HCT116 (cell line): ENCODE measurements at regions not wholly inside any gene's neighbourhood (a gene's known extent, or its start where the extent isn't known, plus 50 kb on each side); places are given as distances from the start of the nearest gene placed in this dataset.

Experiments
- ATAC-seq: fragments of 200-7000 bp; cut with Tn5 transposase; 2 replicates; pipeline ENCODE4 v1.9.1; 2020; ENCODE audit warnings: mild to moderate bottlenecking, moderate library complexity
- BruUV-seq: library from RNA; stranded (reverse); fragments of 400-500 nt; replicated peaks from 2 replicates; lab custom pipeline; 2021; lab: Mats Ljungman, UMichigan
- CTCF ChIA-PET: fragments of 300-600 bp; sonication (Branson Sonifier 250); formaldehyde crosslinking; loops from one replicate; lab custom pipeline; 2021; ENCODE audit warnings: antibody characterized with exemption; lab: Charles Lee
- POLR2A ChIA-PET: fragments of 300-600, 350-600 bp; sonication (Branson Sonifier 250); formaldehyde crosslinking; loops from one replicate; lab custom pipeline; 2021; ENCODE audit warnings: antibody characterized with exemption; lab: Charles Lee
- RAD21 ChIA-PET, 2 experiments: fragments of 300-600 bp; sonication (Branson Sonifier 250); formaldehyde crosslinking; loops; one replicate each; lab custom pipeline; 2023; ENCODE audit warnings: low total read pairs in 2 of 2; ENCODE audit not compliant: uncharacterized antibody in 2 of 2, unreplicated experiment in 2 of 2, low non-redundant PET in 1 of 2; lab: Charles Lee
- DNase-seq: peaks from one replicate; pipeline ENCODE4 v3.0.0-alpha.2; 2010; ENCODE audit warnings: low read depth, low spot score
- H2AFZ ChIP-seq: fragments of 200-600 bp; shearing (Covaris generic), sonication (generic); 2 replicates; pipeline ENCODE4 v1.6.1; 2017; ENCODE audit warnings: low read depth, mixed run types, mixed read lengths, antibody characterized with exemption, low read length; ENCODE audit not compliant: poor library complexity, severe bottlenecking
- H3K27ac ChIP-seq: 2 replicates; pipeline ENCODE4 v1.5.1; 2012; ENCODE audit warnings: low read depth, low read length
- H3K27me3 ChIP-seq: fragments of 200-600 bp; sonication (generic); 2 replicates; pipeline ENCODE4 v1.6.1; 2016; ENCODE audit warnings: mixed run types, low read length, mixed read lengths; ENCODE audit not compliant: insufficient read depth
- H3K36me3 ChIP-seq, 2 experiments: fragments of 200-500 bp in 1 of 2; fragments of 200-600 bp in 1 of 2; sonication (Bioruptor generic) in 1 of 2; sonication (generic) in 1 of 2; 2 replicates each; pipeline versions ENCODE4 v1.5.1 to v1.6.1; 2014 to 2016; ENCODE audit warnings: low read length in 2 of 2, inconsistent platforms in 1 of 2, mixed read lengths in 1 of 2, mixed run types in 1 of 2; ENCODE audit not compliant: insufficient read depth in 2 of 2, control insufficient read depth in 1 of 2
- H3K4me1 ChIP-seq, 2 experiments: fragments of 200-600 bp in 1 of 2; sonication (generic) in 1 of 2; 2 replicates each; pipeline versions ENCODE4 v1.5.1 to v1.6.1; 2012 to 2017; ENCODE audit warnings: low read length in 2 of 2, inconsistent platforms in 1 of 2, mild to moderate bottlenecking in 1 of 2, mixed read lengths in 1 of 2, mixed run types in 1 of 2, moderate library complexity in 1 of 2; ENCODE audit not compliant: insufficient read depth in 2 of 2, control insufficient read depth in 1 of 2
- H3K4me2 ChIP-seq: fragments of 200-600 bp; sonication (generic); 2 replicates; pipeline ENCODE4 v1.6.1; 2017; ENCODE audit warnings: mixed run types, low read length, mixed read lengths
- H3K4me3 ChIP-seq, 2 experiments: fragments of 200-600 bp in 1 of 2; sonication (generic) in 1 of 2; replicated peaks in 1 of 2; 2 replicates each; pipeline ENCODE4 v1.5.1; 2011 to 2016; ENCODE audit warnings: low read length in 2 of 2, control low read depth in 1 of 2, low read depth in 1 of 2, mild to moderate bottlenecking in 1 of 2, mixed read lengths in 1 of 2, mixed run types in 1 of 2
- H3K79me2 ChIP-seq: fragments of 200-600 bp; sonication (generic); 2 replicates; pipeline ENCODE4 v1.6.1; 2017; ENCODE audit warnings: mild to moderate bottlenecking, mixed run types, low read length, moderate library complexity, mixed read lengths; ENCODE audit not compliant: insufficient read depth
- H3K9ac ChIP-seq: fragments of 200-600 bp; sonication (generic); 2 replicates; pipeline ENCODE4 v1.6.1; 2016; ENCODE audit warnings: low read length, mixed read lengths
- H3K9me2 ChIP-seq: fragments of 200-600 bp; sonication (generic), shearing (Covaris generic); 2 replicates; pipeline ENCODE4 v1.6.1; 2017; ENCODE audit warnings: mixed run types, mild to moderate bottlenecking, moderate library complexity; ENCODE audit not compliant: insufficient read depth
- H3K9me3 ChIP-seq, 2 experiments: fragments of 200-500 bp in 1 of 2; fragments of 200-600 bp in 1 of 2; sonication (Bioruptor generic) in 1 of 2; sonication (generic) in 1 of 2; 2 replicates each; pipeline ENCODE4 v1.6.1; 2014 to 2017; ENCODE audit warnings: low read length in 2 of 2, mixed read lengths in 2 of 2, inconsistent platforms in 1 of 2, low read depth in 1 of 2, mild to moderate bottlenecking in 1 of 2, mixed run types in 1 of 2, moderate library complexity in 1 of 2; ENCODE audit not compliant: control insufficient read depth in 1 of 2, insufficient read depth in 1 of 2
- H4K20me1 ChIP-seq: fragments of 200-600 bp; sonication (generic), shearing (Covaris generic); 2 replicates; pipeline ENCODE4 v1.6.1; 2017; ENCODE audit warnings: mixed run types, mild to moderate bottlenecking, moderate library complexity; ENCODE audit not compliant: insufficient read depth
- ELF1 ChIP-seq: IDR thresholded peaks from 2 replicates; pipeline ENCODE4 v1.6.1; 2012; ENCODE audit warnings: low read depth, borderline replicate concordance
- EZH2 ChIP-seq: fragments of 200-600 bp; sonication (generic); IDR thresholded peaks from 2 replicates; pipeline ENCODE4 v1.6.1; 2017; ENCODE audit warnings: antibody characterized with exemption, mixed run types
- FOSL1 ChIP-seq: IDR thresholded peaks from 2 replicates; pipeline ENCODE4 v1.6.1; 2012; ENCODE audit warnings: low read depth
- JUND ChIP-seq: IDR thresholded peaks from 2 replicates; pipeline ENCODE4 v1.6.1; 2012
- SIN3A ChIP-seq: IDR thresholded peaks from 2 replicates; pipeline ENCODE4 v1.6.1; 2012; ENCODE audit warnings: low read depth
- TCF7L2 ChIP-seq: IDR thresholded peaks from 2 replicates; pipeline ENCODE4 v1.7.0; 2011; ENCODE audit warnings: borderline replicate concordance, inconsistent platforms; ENCODE audit not compliant: insufficient read depth, insufficient read length; ENCODE audit errors: extremely low read depth
- intact Hi-C: fragments of 100-400 bp; cut with micrococcal nuclease; formaldehyde crosslinking; loops from 2 replicates; pipeline ENCODE4 v1.10.0; 2022
- TF ChIP-seq, protein P1 (sequence below): IDR thresholded peaks from 2 replicates; pipeline ENCODE4 v1.6.1; 2011; ENCODE audit warnings: mild to moderate bottlenecking, low read length, moderate library complexity; ENCODE audit not compliant: insufficient replicate concordance; ENCODE audit errors: extremely low read depth
- TF ChIP-seq, protein P2 (sequence below): IDR thresholded peaks from 2 replicates; pipeline ENCODE4 v1.6.1; 2012
- TF ChIP-seq, protein P3 (sequence below): IDR thresholded peaks from 2 replicates; pipeline ENCODE4 v1.6.1; 2012; ENCODE audit warnings: low read depth
- TF ChIP-seq, protein P4 (sequence below), 3 experiments: fragments of 200-600 bp in 1 of 3; sonication (generic) in 1 of 3; IDR thresholded peaks in 2 of 3; conservative IDR thresholded peaks in 1 of 3; 2 replicates each; pipeline ENCODE4 v1.5.1; 2012 to 2017; ENCODE audit warnings: low read depth in 2 of 3, low read length in 2 of 3, antibody characterized with exemption in 1 of 3, borderline replicate concordance in 1 of 3, control low read depth in 1 of 3, mild to moderate bottlenecking in 1 of 3, mixed read lengths in 1 of 3, mixed run types in 1 of 3, moderate library complexity in 1 of 3; ENCODE audit not compliant: insufficient read depth in 1 of 3

DNA sequence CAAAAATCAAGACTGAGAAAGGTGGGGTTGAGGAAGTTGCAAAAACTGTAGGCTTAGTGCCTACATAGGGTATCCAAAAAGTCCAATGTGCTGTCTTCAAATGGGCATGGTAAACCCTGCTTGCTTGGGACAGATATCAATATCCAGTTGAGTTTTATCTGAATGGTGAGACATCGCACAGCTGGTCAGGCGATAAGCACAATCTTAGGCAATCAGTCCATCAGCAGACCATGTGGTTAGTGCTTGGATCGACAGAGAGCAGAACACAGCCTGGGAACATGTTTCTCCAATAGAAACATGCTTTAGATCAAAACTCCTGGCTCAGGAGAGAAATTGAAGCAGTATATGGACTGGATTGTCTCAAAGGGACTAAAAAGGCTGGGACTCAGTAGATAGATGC, 151.3 kb upstream of the IPO5 start:
- CTCF ChIA-PET: no interaction called here
- Histone ChIP-seq H2AFZ (no peak overlapping the region), H3K79me2 (no peaks in the 10 kb centered on the region), H3K4me2 (no peak overlapping the region), H4K20me1 (no peaks in the 10 kb centered on the region), H3K9ac (no peak overlapping the region), H3K4me1 (no peaks in the 10 kb centered on the region), H3K36me3 (no peaks in the 10 kb centered on the region), H3K27ac (no peak overlapping the region), H3K9me2 (no peaks in the 10 kb centered on the region), H3K9me3 (no peaks in the 10 kb centered on the region), H3K27me3 (no peaks in the 10 kb centered on the region), H3K4me3 (no peak overlapping the region)
- TF ChIP-seq JUND (no peak), EZH2 (no peak), ELF1 (no peak), SIN3A (no peak), FOSL1 (no peak), TCF7L2 (no peak)
- TF ChIP-seq, protein P1, sequence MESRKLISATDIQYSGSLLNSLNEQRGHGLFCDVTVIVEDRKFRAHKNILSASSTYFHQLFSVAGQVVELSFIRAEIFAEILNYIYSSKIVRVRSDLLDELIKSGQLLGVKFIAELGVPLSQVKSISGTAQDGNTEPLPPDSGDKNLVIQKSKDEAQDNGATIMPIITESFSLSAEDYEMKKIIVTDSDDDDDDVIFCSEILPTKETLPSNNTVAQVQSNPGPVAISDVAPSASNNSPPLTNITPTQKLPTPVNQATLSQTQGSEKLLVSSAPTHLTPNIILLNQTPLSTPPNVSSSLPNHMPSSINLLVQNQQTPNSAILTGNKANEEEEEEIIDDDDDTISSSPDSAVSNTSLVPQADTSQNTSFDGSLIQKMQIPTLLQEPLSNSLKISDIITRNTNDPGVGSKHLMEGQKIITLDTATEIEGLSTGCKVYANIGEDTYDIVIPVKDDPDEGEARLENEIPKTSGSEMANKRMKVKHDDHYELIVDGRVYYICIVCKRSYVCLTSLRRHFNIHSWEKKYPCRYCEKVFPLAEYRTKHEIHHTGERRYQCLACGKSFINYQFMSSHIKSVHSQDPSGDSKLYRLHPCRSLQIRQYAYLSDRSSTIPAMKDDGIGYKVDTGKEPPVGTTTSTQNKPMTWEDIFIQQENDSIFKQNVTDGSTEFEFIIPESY: no peak
- TF ChIP-seq, protein P2, sequence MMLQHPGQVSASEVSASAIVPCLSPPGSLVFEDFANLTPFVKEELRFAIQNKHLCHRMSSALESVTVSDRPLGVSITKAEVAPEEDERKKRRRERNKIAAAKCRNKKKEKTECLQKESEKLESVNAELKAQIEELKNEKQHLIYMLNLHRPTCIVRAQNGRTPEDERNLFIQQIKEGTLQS: no peak
- TF ChIP-seq, protein P3, sequence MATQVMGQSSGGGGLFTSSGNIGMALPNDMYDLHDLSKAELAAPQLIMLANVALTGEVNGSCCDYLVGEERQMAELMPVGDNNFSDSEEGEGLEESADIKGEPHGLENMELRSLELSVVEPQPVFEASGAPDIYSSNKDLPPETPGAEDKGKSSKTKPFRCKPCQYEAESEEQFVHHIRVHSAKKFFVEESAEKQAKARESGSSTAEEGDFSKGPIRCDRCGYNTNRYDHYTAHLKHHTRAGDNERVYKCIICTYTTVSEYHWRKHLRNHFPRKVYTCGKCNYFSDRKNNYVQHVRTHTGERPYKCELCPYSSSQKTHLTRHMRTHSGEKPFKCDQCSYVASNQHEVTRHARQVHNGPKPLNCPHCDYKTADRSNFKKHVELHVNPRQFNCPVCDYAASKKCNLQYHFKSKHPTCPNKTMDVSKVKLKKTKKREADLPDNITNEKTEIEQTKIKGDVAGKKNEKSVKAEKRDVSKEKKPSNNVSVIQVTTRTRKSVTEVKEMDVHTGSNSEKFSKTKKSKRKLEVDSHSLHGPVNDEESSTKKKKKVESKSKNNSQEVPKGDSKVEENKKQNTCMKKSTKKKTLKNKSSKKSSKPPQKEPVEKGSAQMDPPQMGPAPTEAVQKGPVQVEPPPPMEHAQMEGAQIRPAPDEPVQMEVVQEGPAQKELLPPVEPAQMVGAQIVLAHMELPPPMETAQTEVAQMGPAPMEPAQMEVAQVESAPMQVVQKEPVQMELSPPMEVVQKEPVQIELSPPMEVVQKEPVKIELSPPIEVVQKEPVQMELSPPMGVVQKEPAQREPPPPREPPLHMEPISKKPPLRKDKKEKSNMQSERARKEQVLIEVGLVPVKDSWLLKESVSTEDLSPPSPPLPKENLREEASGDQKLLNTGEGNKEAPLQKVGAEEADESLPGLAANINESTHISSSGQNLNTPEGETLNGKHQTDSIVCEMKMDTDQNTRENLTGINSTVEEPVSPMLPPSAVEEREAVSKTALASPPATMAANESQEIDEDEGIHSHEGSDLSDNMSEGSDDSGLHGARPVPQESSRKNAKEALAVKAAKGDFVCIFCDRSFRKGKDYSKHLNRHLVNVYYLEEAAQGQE: no peak
- TF ChIP-seq, protein P4, sequence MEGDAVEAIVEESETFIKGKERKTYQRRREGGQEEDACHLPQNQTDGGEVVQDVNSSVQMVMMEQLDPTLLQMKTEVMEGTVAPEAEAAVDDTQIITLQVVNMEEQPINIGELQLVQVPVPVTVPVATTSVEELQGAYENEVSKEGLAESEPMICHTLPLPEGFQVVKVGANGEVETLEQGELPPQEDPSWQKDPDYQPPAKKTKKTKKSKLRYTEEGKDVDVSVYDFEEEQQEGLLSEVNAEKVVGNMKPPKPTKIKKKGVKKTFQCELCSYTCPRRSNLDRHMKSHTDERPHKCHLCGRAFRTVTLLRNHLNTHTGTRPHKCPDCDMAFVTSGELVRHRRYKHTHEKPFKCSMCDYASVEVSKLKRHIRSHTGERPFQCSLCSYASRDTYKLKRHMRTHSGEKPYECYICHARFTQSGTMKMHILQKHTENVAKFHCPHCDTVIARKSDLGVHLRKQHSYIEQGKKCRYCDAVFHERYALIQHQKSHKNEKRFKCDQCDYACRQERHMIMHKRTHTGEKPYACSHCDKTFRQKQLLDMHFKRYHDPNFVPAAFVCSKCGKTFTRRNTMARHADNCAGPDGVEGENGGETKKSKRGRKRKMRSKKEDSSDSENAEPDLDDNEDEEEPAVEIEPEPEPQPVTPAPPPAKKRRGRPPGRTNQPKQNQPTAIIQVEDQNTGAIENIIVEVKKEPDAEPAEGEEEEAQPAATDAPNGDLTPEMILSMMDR (IDR thresholded peaks at IDR 0.05 in 2 of 3, conservative IDR thresholded peaks at IDR 0.05 in 1 of 3; ENCODE audit: borderline replicate concordance in 1 of 3, insufficient read depth in 1 of 3, low read depth in 2 of 3, low read length in 2 of 3): no peak
- POLR2A ChIA-PET: no interaction called here
- no TSS peak for BruUV-seq
- DNase-seq (no peak), ATAC-seq (no peak)
- intact Hi-C loops: loop anchor here (10.0 kb wide), 2 partner anchors 217 to 427 kb away; no protein-coding TSS in a partner anchor
- RAD21 ChIA-PET: no interaction called here
